Peyer's patch (tissue), 4 donors: ENCODE measurements at regions not wholly inside any gene's neighbourhood (a gene's known extent, or its start where the extent isn't known, plus 50 kb on each side); places are given as distances from the start of the nearest gene placed in this dataset.
"Not testable (repeated sequence)": the region's sequence is repeated elsewhere in the genome, so short reads cannot be mapped to it uniquely, and the experiment has no call there.

Experiments
- DNase-seq, 3 donors: peaks; one replicate each; pipeline ENCODE4 v3.0.0-alpha.2; 2017 to 2019
- H3K27ac ChIP-seq, 4 donors: fragments of 200-600 bp; sonication (generic); one replicate each; pipeline ENCODE4 v1.5.1; 2016 to 2019
- H3K27me3 ChIP-seq, 2 donors: fragments of 200-600 bp; sonication (generic); one replicate each; pipeline ENCODE4 v1.5.1; 2019
- H3K36me3 ChIP-seq, 3 donors: fragments of 200-600 bp; sonication (generic); one replicate each; pipeline ENCODE4 v1.5.1; 2016 to 2019
- H3K4me1 ChIP-seq, 4 donors: fragments of 200-600 bp; sonication (generic); one replicate each; pipeline ENCODE4 v1.5.1; 2016 to 2019
- H3K4me3 ChIP-seq, 4 donors: fragments of 200-600 bp; sonication (generic); 1 replicate in 3 of 4; 2 replicates in 1 of 4; pipeline ENCODE4 v1.5.1; 2016 to 2019; ENCODE audit warnings: mild to moderate bottlenecking in 1 of 4
- H3K9me3 ChIP-seq, 4 donors: fragments of 200-600 bp; sonication (generic); one replicate each; pipeline ENCODE4 v1.5.1; 2016 to 2019; ENCODE audit warnings: mild to moderate bottlenecking in 1 of 4
- CTCF ChIP-seq, 6 experiments: fragments of 450-650 bp in 4 of 6; fragments of 200-600 bp in 2 of 6; sonication (generic) in 1 of 6; IDR thresholded peaks; one replicate each; pipeline ENCODE4 v1.5.1; 2017 to 2019; ENCODE audit warnings: antibody characterized with exemption in 6 of 6, mild to moderate bottlenecking in 3 of 6, moderate library complexity in 1 of 6
- POLR2A ChIP-seq, 2 donors: fragments of 450-650 bp; IDR thresholded peaks; one replicate each; pipeline ENCODE4 v1.5.1; 2017; ENCODE audit warnings: antibody characterized with exemption in 2 of 2, mild to moderate bottlenecking in 2 of 2, moderate library complexity in 2 of 2

- Histone ChIP-seq H3K9me3 (no peaks in the 10 kb centered on the region), H3K27me3 (no peaks in the 10 kb centered on the region), H3K4me3 (no peak overlapping the region), H3K36me3 (no peaks in the 10 kb centered on the region), H3K4me1 (no peaks in the 10 kb centered on the region), H3K27ac (no peak overlapping the region)
- no peak for TF ChIP-seq CTCF (IDR thresholded peaks at IDR 0.05)
- no peak for TF ChIP-seq POLR2A (IDR thresholded peaks at IDR 0.05)
- no peak for DNase-seq
Observed at GRCh38 chr3:166593776-166594175, 756.6 kb upstream of the BCHE start.

GRCh38 chr3:166582236-166582635, 745.0 kb upstream of the BCHE start:
- no peak for DNase-seq
- Histone ChIP-seq H3K4me3 (no peak overlapping the region), H3K4me1 (no peaks in the 10 kb centered on the region), H3K27me3 (no peaks in the 10 kb centered on the region), H3K36me3 (no peaks in the 10 kb centered on the region), H3K9me3 (no peaks in the 10 kb centered on the region), H3K27ac (no peak overlapping the region)
- TF ChIP-seq POLR2A (IDR thresholded peaks at IDR 0.05) (no peak), CTCF (IDR thresholded peaks at IDR 0.05) (no peak)

GRCh38 chr3:166580561-166580960, 743.3 kb upstream of the BCHE start:
- TF ChIP-seq CTCF (IDR thresholded peaks at IDR 0.05), result no peak
- H3K27me3 ChIP-seq, result no peaks in the 10 kb centered on the region
- DNase-seq, result no peak

GRCh38 chr3:166575161-166575560, 737.9 kb upstream of the BCHE start:
- no peak overlapping the region for H3K27ac ChIP-seq
- no peak for DNase-seq

More at GRCh38 chr3:166580561-166580960, 743.3 kb upstream of the BCHE start:
- no peaks in the 10 kb centered on the region for H3K9me3 ChIP-seq
- H3K36me3 ChIP-seq, result no peaks in the 10 kb centered on the region
- H3K4me1 ChIP-seq, result no peaks in the 10 kb centered on the region
- no peak overlapping the region for H3K4me3 ChIP-seq
- H3K27ac ChIP-seq, result no peak overlapping the region

GRCh38 chr3:166571686-166572085, 734.5 kb upstream of the BCHE start:
- not testable (repeated sequence) for H3K9me3 ChIP-seq, DNase-seq, H3K27ac ChIP-seq, H3K27me3 ChIP-seq, H3K36me3 ChIP-seq, H3K4me1 ChIP-seq, H3K4me3 ChIP-seq

More at GRCh38 chr3:166575161-166575560, 737.9 kb upstream of the BCHE start:
- Histone ChIP-seq H3K27me3 (no peaks in the 10 kb centered on the region), H3K36me3 (no peaks in the 10 kb centered on the region), H3K4me3 (no peak overlapping the region), H3K9me3 (no peaks in the 10 kb centered on the region), H3K4me1 (no peaks in the 10 kb centered on the region)
- no peak for TF ChIP-seq CTCF (IDR thresholded peaks at IDR 0.05)
- TF ChIP-seq POLR2A (IDR thresholded peaks at IDR 0.05), result no peak

- no peak overlapping the region for H3K27ac ChIP-seq
- H3K4me1 ChIP-seq, result no peaks in the 10 kb centered on the region
- H3K36me3 ChIP-seq, result no peaks in the 10 kb centered on the region
- no peak overlapping the region for H3K4me3 ChIP-seq
- no peak for TF ChIP-seq POLR2A (IDR thresholded peaks at IDR 0.05)
- no peak for TF ChIP-seq CTCF (IDR thresholded peaks at IDR 0.05)
- H3K9me3 ChIP-seq, result no peaks in the 10 kb centered on the region
- no peak for DNase-seq
- H3K27me3 ChIP-seq, result no peaks in the 10 kb centered on the region
Observed at GRCh38 chr3:166570102-166570501, 732.9 kb upstream of the BCHE start.
